HG02571 (cell line): ENCODE measurements at regions not wholly inside any gene's neighbourhood (a gene's known extent, or its start where the extent isn't known, plus 50 kb on each side); places are given as distances from the start of the nearest gene placed in this dataset.

Source experiments
- ATAC-seq: cut with Tn5 transposase; IDR thresholded peaks from one replicate; pipeline ENCODE4 v1.9.1; 2021; ENCODE audit warnings: mild to moderate bottlenecking, moderate library complexity; ENCODE audit not compliant: unreplicated experiment

- no peak for ATAC-seq
Measured at GRCh38 chr11:91686700-91687099, 537.9 kb upstream of the FAT3 start.

DNA sequence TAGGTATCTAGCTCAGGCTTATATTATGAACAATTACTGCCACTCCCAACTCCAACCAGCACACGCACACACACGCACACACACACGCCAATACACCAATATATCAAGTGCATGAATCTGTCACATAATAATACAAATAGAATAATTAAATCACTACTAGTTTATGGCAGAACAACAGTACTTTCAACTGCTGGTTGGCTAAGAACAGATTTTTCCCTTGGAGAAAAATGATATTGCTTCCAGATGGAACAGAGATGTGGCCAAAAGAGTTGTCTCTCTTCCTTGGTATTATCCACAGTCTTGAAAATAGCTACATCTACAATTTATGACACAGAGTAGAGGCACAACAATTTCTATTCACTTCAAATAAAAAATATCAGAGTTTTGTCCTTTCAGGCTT is 538.3 kb upstream of the FAT3 start:
- no peak for ATAC-seq

- ATAC-seq: no peak
Measured at GRCh38 chr11:91673705-91674104, 550.9 kb upstream of the FAT3 start.

DNA sequence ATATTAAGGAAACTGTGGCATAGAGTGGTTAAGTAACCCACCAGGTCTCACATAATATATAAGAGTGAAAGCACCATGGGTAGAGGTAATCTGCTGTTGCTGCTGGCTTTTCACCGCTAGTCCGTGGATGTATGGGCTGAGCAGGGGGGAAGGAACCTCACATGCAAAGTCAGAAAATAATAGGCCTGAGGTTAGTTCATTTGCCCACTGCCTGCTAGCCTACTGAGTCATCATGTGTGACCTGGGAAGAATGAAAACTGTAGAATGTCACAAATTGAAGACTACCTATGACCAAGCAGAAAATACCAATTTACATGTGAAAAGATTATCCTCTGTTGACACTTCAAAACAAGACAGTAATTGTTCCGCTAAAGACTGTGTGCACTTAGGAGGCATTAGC is 560.1 kb upstream of the FAT3 start:
- no peak for ATAC-seq

GRCh38 chr11:91660036-91660435 is 564.6 kb upstream of the FAT3 start:
- no peak for ATAC-seq

GRCh38 chr11:91654686-91655085 is 569.9 kb upstream of the FAT3 start:
- no peak for ATAC-seq

- ATAC-seq: no peak
Measured at GRCh38 chr11:91653079-91653754, 571.4 kb upstream of the FAT3 start.

DNA sequence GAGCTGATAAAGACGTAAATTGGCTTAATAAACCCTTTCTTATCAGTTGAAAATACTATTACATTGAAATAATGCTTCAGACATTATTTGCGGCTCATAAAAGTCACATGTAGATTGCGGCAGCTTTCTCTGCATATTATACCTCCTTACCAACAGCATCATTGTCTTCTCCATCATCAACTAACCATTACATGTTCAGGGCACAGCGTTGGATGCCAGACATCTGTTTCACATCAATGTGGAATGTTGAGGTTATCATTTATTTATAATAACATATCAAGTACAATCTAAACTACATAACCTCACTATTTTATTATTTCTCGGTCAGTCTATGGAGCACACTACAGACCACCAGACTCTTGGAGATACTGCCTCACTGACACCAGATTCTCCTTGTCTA is 573.8 kb upstream of the FAT3 start:
- ATAC-seq: no peak

- no peak for ATAC-seq
Measured at GRCh38 chr11:91641153-91641552, 583.5 kb upstream of the FAT3 start.

- ATAC-seq: no peak
Measured at GRCh38 chr11:91639359-91639758, 585.3 kb upstream of the FAT3 start.

- no peak for ATAC-seq
Measured at GRCh38 chr11:91630916-91631673, 593.5 kb upstream of the FAT3 start.

DNA sequence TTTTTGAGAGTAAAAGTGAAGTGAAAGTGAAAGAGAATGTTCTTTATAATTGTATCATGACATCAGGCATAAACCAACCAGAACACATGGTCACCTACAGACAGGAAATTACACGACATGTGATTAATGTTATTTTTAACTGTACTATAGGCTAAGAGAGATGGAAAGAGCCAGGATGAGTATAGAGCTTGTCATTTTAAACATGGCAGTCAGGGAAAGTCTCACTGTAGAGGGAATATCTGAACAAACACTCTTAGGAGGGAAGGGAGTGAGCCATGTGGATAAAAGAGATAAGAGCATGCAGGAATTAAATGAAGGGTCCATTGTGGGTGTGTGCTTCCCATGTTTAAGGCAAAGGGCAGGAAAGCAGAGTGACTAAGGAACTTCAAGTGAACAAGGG is 599.1 kb upstream of the FAT3 start:
- no peak for ATAC-seq

- ATAC-seq: no peak
Measured at GRCh38 chr11:91624021-91624420, 600.6 kb upstream of the FAT3 start.

DNA sequence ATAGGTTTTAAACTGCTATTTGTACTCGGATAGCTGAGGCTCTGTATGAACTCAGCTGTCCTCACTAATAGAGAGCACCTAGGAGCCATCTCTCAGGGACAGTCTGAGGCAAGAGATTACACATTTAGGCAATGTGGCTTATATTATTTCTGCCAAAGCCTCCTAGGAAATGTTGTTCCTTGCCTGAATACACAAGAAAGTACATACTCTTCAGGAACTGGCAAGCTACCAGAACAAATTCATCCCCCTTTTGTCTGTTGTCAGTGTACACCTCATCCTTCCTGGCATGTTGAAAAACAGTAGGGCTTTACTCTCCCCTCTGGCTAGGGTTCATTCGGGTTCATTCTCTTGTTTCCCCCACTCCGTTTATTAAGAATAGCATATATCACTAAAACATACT is 615.9 kb upstream of the FAT3 start:
- no peak for ATAC-seq

GRCh38 chr11:91596111-91596510 is 628.5 kb upstream of the FAT3 start:
- no peak for ATAC-seq

GRCh38 chr11:91591021-91591420 is 633.6 kb upstream of the FAT3 start:
- no peak for ATAC-seq

DNA sequence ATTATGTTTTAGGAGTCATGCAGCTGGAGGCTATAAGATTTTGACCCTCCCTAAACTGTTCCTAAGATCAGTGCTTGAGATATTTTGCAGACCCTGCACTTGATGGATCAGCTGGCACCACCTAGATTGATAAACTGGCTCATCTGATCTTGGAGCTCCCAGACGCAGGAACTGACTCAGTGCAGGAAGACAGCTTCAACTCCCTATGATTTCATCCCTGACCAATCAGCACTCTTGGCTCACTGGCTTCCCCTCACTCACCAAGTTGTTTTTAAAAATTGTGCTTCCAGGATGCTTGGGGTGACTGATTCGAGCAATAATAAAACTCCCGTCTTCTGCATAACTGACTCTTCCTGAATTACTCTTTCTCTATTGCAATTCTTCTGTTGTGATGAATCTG is 637.5 kb upstream of the FAT3 start:
- ATAC-seq: no peak

GRCh38 chr11:91585035-91585801 is 639.4 kb upstream of the FAT3 start:
- ATAC-seq: no peak

GRCh38 chr11:91563176-91563575 is 661.4 kb upstream of the FAT3 start:
- ATAC-seq: no peak

GRCh38 chr11:91560434-91560833 is 664.2 kb upstream of the FAT3 start:
- no peak for ATAC-seq

GRCh38 chr11:91538065-91538464 is 686.6 kb upstream of the FAT3 start:
- no peak for ATAC-seq

- ATAC-seq: no peak
Measured at GRCh38 chr11:91536366-91536765, 688.3 kb upstream of the FAT3 start.
